ENCODE measurements at regions not wholly inside any gene's neighbourhood (a gene's known extent, or its start where the extent isn't known, plus 50 kb on each side); places are given as distances from the start of the nearest gene placed in this dataset.

GRCh38 chr4:100690812-100691211 lies 173.0 kb upstream of the EMCN start:
- TF ChIP-seq, protein P1, sequence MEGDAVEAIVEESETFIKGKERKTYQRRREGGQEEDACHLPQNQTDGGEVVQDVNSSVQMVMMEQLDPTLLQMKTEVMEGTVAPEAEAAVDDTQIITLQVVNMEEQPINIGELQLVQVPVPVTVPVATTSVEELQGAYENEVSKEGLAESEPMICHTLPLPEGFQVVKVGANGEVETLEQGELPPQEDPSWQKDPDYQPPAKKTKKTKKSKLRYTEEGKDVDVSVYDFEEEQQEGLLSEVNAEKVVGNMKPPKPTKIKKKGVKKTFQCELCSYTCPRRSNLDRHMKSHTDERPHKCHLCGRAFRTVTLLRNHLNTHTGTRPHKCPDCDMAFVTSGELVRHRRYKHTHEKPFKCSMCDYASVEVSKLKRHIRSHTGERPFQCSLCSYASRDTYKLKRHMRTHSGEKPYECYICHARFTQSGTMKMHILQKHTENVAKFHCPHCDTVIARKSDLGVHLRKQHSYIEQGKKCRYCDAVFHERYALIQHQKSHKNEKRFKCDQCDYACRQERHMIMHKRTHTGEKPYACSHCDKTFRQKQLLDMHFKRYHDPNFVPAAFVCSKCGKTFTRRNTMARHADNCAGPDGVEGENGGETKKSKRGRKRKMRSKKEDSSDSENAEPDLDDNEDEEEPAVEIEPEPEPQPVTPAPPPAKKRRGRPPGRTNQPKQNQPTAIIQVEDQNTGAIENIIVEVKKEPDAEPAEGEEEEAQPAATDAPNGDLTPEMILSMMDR (IDR thresholded peaks at IDR 0.05; ENCODE audit: unreplicated experiment in 3 of 3): no peak
- Mint-ChIP-seq H3K9me3 (no peaks in the 10 kb centered on the region), H3K36me3 (ENCODE audit: low read depth) (no peaks in the 10 kb centered on the region), H3K27ac (no peak overlapping the region), H3K4me1 (no peaks in the 10 kb centered on the region), H3K27me3 (ENCODE audit: low read depth) (no peaks in the 10 kb centered on the region), H3K4me3 (no peak overlapping the region)

- Mint-ChIP-seq H3K4me3 (no peak overlapping the region), H3K9me3 (peaks cover 10% of the 10 kb centered on the region), H3K27me3 (ENCODE audit: low read depth) (no peaks in the 10 kb centered on the region), H3K36me3 (ENCODE audit: low read depth) (no peaks in the 10 kb centered on the region), H3K4me1 (no peaks in the 10 kb centered on the region), H3K27ac (no peak overlapping the region)
- TF ChIP-seq, protein P1 (IDR thresholded peaks at IDR 0.05; ENCODE audit: unreplicated experiment in 3 of 3): no peak
Observed at GRCh38 chr4:100688368-100688767, 170.5 kb upstream of the EMCN start.

DNA sequence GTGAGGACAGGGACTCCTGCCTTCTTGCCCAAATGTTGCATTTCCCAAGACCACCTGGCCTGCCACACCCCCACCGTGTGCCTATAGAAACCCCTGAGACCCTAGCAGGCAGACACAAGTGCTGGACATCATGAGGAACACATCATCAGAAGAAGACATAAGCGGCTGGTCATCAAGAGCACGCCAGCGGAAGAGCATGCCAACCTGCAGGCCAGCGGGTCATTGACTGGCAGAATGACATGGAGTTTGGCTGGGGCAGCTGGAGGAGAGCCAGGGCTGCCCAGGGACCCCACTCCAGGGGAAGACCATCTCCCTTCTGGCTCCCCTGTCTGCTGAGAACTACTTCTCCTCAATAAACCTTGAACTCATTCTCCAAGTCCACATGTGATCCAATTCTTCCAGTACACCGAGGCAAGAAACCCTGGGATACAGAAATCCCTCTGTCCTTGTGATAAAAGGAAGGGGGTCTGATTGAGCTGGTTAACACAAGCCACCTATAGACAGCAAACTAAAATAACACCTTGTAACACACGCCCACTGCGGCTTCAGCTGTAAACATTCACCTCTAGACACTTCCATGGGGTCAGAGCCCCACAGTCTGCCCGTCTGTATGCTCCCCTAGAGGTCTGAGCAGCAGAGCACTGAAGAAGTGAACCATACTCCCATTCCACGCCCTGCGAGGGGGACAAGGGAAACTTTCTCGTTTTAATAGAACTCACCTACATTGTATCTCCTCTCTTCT lies 164.8 kb upstream of the EMCN start:
- Mint-ChIP-seq H3K27me3 (ENCODE audit: low read depth) (peaks cover 4% of the 10 kb centered on the region), H3K4me3 (no peak overlapping the region), H3K27ac (no peak overlapping the region), H3K9me3 (peaks cover 20% of the 10 kb centered on the region), H3K4me1 (no peaks in the 10 kb centered on the region), H3K36me3 (ENCODE audit: low read depth) (no peaks in the 10 kb centered on the region)
- TF ChIP-seq, protein P1 (IDR thresholded peaks at IDR 0.05; ENCODE audit: unreplicated experiment in 3 of 3): no peak

DNA sequence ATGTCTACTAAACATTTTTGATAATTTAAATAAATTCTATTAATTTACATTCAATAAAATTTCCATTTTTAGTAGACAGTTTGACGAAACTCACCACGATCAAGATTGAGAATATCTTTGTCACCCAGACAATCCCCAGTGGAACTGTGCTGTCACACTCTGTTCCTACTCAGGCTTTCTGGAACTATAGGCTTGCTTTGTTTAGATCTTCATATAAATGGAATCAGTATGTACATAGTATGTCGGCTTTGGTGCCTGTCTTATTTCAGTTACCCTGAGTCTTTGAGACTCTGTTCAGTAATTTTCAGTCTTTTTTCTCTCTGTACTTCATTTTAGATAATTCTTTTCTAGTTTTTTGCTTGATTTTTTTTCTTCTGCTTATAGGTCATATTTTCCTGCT lies 163.5 kb upstream of the EMCN start:
- no peaks in the 10 kb centered on the region for H3K36me3 Mint-ChIP-seq (ENCODE audit: low read depth)
- no peak overlapping the region for H3K27ac Mint-ChIP-seq
- no peak overlapping the region for H3K4me3 Mint-ChIP-seq
- peaks cover 20% of the 10 kb centered on the region for H3K9me3 Mint-ChIP-seq
- H3K4me1 Mint-ChIP-seq: no peaks in the 10 kb centered on the region
- TF ChIP-seq, protein P1 (IDR thresholded peaks at IDR 0.05; ENCODE audit: unreplicated experiment in 3 of 3): no peak
- peaks cover 4% of the 10 kb centered on the region for H3K27me3 Mint-ChIP-seq (ENCODE audit: low read depth)

DNA sequence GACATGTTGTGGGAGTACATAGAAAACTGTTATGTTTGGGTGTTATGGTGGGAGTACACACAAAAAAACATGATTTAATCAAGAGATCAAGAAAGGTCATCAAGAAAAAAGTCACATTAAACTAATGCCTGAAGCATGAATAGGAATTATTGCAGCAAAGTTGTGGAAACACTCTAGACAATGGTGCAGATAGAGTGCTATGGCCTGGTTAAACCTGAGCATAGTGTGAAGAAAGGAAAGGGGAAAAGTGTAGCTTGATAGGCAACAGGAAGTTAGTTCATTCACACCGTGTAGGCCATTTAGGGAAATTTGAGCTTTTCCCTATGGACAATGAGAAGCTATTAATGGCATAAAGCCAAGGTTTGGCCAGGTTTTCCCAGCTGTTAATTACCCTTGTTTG lies 162.1 kb upstream of the EMCN start:
- TF ChIP-seq, protein P1 (IDR thresholded peaks at IDR 0.05; ENCODE audit: unreplicated experiment in 3 of 3): no peak
- H3K4me3 Mint-ChIP-seq: no peak overlapping the region
- H3K4me1 Mint-ChIP-seq: no peaks in the 10 kb centered on the region
- peaks cover 19% of the 10 kb centered on the region for H3K9me3 Mint-ChIP-seq
- H3K27me3 Mint-ChIP-seq (ENCODE audit: low read depth): peaks cover 4% of the 10 kb centered on the region
- no peak overlapping the region for H3K27ac Mint-ChIP-seq
- H3K36me3 Mint-ChIP-seq (ENCODE audit: low read depth): no peaks in the 10 kb centered on the region

GRCh38 chr4:100674976-100675375 lies 157.2 kb upstream of the EMCN start:
- no peak overlapping the region for H3K4me3 Mint-ChIP-seq
- H3K36me3 Mint-ChIP-seq (ENCODE audit: low read depth): no peaks in the 10 kb centered on the region
- H3K9me3 Mint-ChIP-seq: peaks cover 6% of the 10 kb centered on the region
- no peaks in the 10 kb centered on the region for H3K4me1 Mint-ChIP-seq
- H3K27me3 Mint-ChIP-seq (ENCODE audit: low read depth): no peaks in the 10 kb centered on the region
- TF ChIP-seq, protein P1 (IDR thresholded peaks at IDR 0.05; ENCODE audit: unreplicated experiment in 3 of 3): no peak
- no peak overlapping the region for H3K27ac Mint-ChIP-seq
